H9 (cell line): ENCODE measurements at regions not wholly inside any gene's neighbourhood (a gene's known extent, or its start where the extent isn't known, plus 50 kb on each side); places are given as distances from the start of the nearest gene placed in this dataset.

Source experiments
- DNase-seq: peaks from one replicate; pipeline ENCODE4 v3.0.0-alpha.2; 2017
- H2AFZ ChIP-seq: one replicate; pipeline ENCODE4 v1.6.1; 2013; ENCODE audit warnings: mild to moderate bottlenecking, low read length, control low read depth, moderate library complexity
- H2AK5ac ChIP-seq: 2 replicates; pipeline ENCODE4 v1.6.1; 2013; ENCODE audit warnings: low read length, control low read depth, mixed read lengths; ENCODE audit not compliant: insufficient read length
- H2BK120ac ChIP-seq: one replicate; pipeline ENCODE4 v1.6.1; 2013; ENCODE audit warnings: low read depth, mild to moderate bottlenecking, low read length, control low read depth, inconsistent platforms; ENCODE audit not compliant: poor library complexity, severe bottlenecking
- H2BK12ac ChIP-seq: 2 replicates; pipeline ENCODE4 v1.6.1; 2013; ENCODE audit warnings: low read length, control low read depth, mixed read lengths, low read depth; ENCODE audit not compliant: insufficient read length
- H2BK15ac ChIP-seq: 2 replicates; pipeline ENCODE4 v1.6.1; 2013; ENCODE audit warnings: low read depth, low read length, control low read depth
- H2BK20ac ChIP-seq: one replicate; pipeline ENCODE4 v1.6.1; 2013; ENCODE audit warnings: low read depth, mild to moderate bottlenecking, low read length, control low read depth, inconsistent platforms; ENCODE audit not compliant: poor library complexity, severe bottlenecking
- H2BK5ac ChIP-seq: 2 replicates; pipeline ENCODE4 v1.6.1; 2013; ENCODE audit warnings: low read length, control low read depth, mixed read lengths; ENCODE audit not compliant: insufficient read length
- H3K14ac ChIP-seq: 2 replicates; pipeline ENCODE4 v1.6.1; 2013; ENCODE audit warnings: low read length, control low read depth; ENCODE audit not compliant: insufficient read depth
- H3K18ac ChIP-seq: 2 replicates; pipeline ENCODE4 v1.6.1; 2013; ENCODE audit warnings: low read depth, mild to moderate bottlenecking, mixed read lengths, low read length, control low read depth; ENCODE audit not compliant: insufficient read length
- H3K23ac ChIP-seq: 2 replicates; pipeline ENCODE4 v1.6.1; 2013; ENCODE audit warnings: low read length, control low read depth, mixed read lengths, low read depth; ENCODE audit not compliant: insufficient read length
- H3K23me2 ChIP-seq: 2 replicates; pipeline ENCODE4 v1.6.1; 2013; ENCODE audit warnings: low read depth, mild to moderate bottlenecking, mixed read lengths, low read length, control low read depth; ENCODE audit not compliant: insufficient read length, poor library complexity, severe bottlenecking
- H3K27ac ChIP-seq: 2 replicates; pipeline ENCODE4 v1.5.1; 2013; ENCODE audit warnings: low read length, control low read depth, mixed read lengths, low read depth; ENCODE audit not compliant: insufficient read length
- H3K27me3 ChIP-seq: 2 replicates; pipeline ENCODE4 v1.6.1; 2013; ENCODE audit warnings: low read length, control low read depth, inconsistent platforms; ENCODE audit not compliant: insufficient read depth
- H3K4ac ChIP-seq: 2 replicates; pipeline ENCODE4 v1.6.1; 2013; ENCODE audit warnings: low read depth, mild to moderate bottlenecking, control low read depth, inconsistent platforms, low read length, moderate library complexity
- H3K4me1 ChIP-seq: 2 replicates; pipeline ENCODE4 v1.6.1; 2013; ENCODE audit warnings: low read length, control low read depth, inconsistent platforms; ENCODE audit not compliant: insufficient read depth
- H3K4me2 ChIP-seq: 2 replicates; pipeline ENCODE4 v1.6.1; 2013; ENCODE audit warnings: low read length, control low read depth, mixed read lengths; ENCODE audit not compliant: insufficient read length, insufficient read depth
- H3K56ac ChIP-seq: 2 replicates; pipeline ENCODE4 v1.6.1; 2013; ENCODE audit warnings: low read depth, mild to moderate bottlenecking, mixed read lengths, low read length, control low read depth; ENCODE audit not compliant: insufficient read length
- H3K79me1 ChIP-seq: 2 replicates; pipeline ENCODE4 v1.6.1; 2013; ENCODE audit warnings: low read depth, mild to moderate bottlenecking, moderate library complexity, low read length, control low read depth, inconsistent platforms; ENCODE audit not compliant: insufficient read depth, poor library complexity, severe bottlenecking
- H3K79me2 ChIP-seq: 2 replicates; pipeline ENCODE4 v1.6.1; 2013; ENCODE audit warnings: low read length, control low read depth, inconsistent platforms; ENCODE audit not compliant: insufficient read depth
- H3K9ac ChIP-seq: 2 replicates; pipeline ENCODE4 v1.6.1; 2013; ENCODE audit warnings: low read length, control low read depth, mixed read lengths; ENCODE audit not compliant: insufficient read length; ENCODE audit errors: extremely low read depth
- H3K9me3 ChIP-seq: one replicate; pipeline ENCODE4 v1.6.1; 2013; ENCODE audit warnings: low read depth, low read length, inconsistent platforms; ENCODE audit not compliant: control insufficient read depth
- H3T11ph ChIP-seq: one replicate; pipeline ENCODE4 v1.6.1; 2013; ENCODE audit warnings: mild to moderate bottlenecking, low read length, control low read depth, inconsistent platforms
- H4K20me1 ChIP-seq: one replicate; pipeline ENCODE4 v1.6.1; 2013; ENCODE audit not compliant: control insufficient read depth, insufficient read length, insufficient read depth
- H4K5ac ChIP-seq: 2 replicates; pipeline ENCODE4 v1.6.1; 2013; ENCODE audit warnings: low read depth, mild to moderate bottlenecking, mixed read lengths, low read length, control low read depth; ENCODE audit not compliant: insufficient read length
- H4K8ac ChIP-seq: replicated peaks from 2 replicates; pipeline ENCODE4 v1.6.1; 2013; ENCODE audit warnings: low read length, control low read depth, mixed read lengths, low read depth; ENCODE audit not compliant: insufficient read length
- H4K91ac ChIP-seq: 2 replicates; pipeline ENCODE4 v1.6.1; 2013; ENCODE audit warnings: low read depth, mild to moderate bottlenecking, moderate library complexity, mixed read lengths, low read length, control low read depth; ENCODE audit not compliant: insufficient read length
- H3K27ac Mint-ChIP-seq, 3 experiments: 2 replicates in 2 of 3; 3 replicates in 1 of 3; pipeline ENCODE4 v1.8.0; 2020 to 2021; ENCODE audit warnings: mixed read lengths in 3 of 3, mild to moderate bottlenecking in 1 of 3, moderate library complexity in 1 of 3
- H3K27me3 Mint-ChIP-seq: 2 replicates; pipeline ENCODE4 v1.8.0; 2021; ENCODE audit warnings: low read depth, mild to moderate bottlenecking, moderate library complexity, mixed read lengths
- H3K36me3 Mint-ChIP-seq, 3 experiments: 2 replicates in 2 of 3; 3 replicates in 1 of 3; pipeline ENCODE4 v1.8.0; 2020 to 2021; ENCODE audit warnings: low read depth in 3 of 3, mixed read lengths in 3 of 3; ENCODE audit not compliant: insufficient read depth in 1 of 3
- H3K4me1 Mint-ChIP-seq, 2 experiments: 2 replicates each; pipeline ENCODE4 v1.8.0; 2020; ENCODE audit warnings: mixed read lengths in 2 of 2
- H3K4me3 Mint-ChIP-seq, 2 experiments: 2 replicates in 1 of 2; 3 replicates in 1 of 2; pipeline ENCODE4 v1.8.0; 2020 to 2021; ENCODE audit warnings: mild to moderate bottlenecking in 2 of 2, mixed read lengths in 2 of 2, moderate library complexity in 1 of 2
- H3K9me3 Mint-ChIP-seq, 2 experiments: 2 replicates in 1 of 2; 3 replicates in 1 of 2; pipeline ENCODE4 v1.8.0; 2020; ENCODE audit warnings: mild to moderate bottlenecking in 2 of 2, mixed read lengths in 2 of 2, moderate library complexity in 1 of 2
- WGBS: extraction: QIAGEN DNeasy Blood & Tissue Kit; methylation state at CpG from one replicate; pipeline ENCODE4 v1.1.7; 2013; ENCODE audit warnings: missing lambda C conversion rate, low lambda C conversion rate, mixed read lengths; ENCODE audit not compliant: insufficient read length; ENCODE audit errors: extremely low coverage; 5-methylcytosine and 5-hydroxymethylcytosine counted together
- TF ChIP-seq, protein P1 (sequence below): fragments of 200-600 bp; sonication (generic); conservative IDR thresholded peaks from 3 replicates; pipeline ENCODE4 v1.8.0; 2021; ENCODE audit warnings: antibody characterized with exemption, mild to moderate bottlenecking

DNA sequence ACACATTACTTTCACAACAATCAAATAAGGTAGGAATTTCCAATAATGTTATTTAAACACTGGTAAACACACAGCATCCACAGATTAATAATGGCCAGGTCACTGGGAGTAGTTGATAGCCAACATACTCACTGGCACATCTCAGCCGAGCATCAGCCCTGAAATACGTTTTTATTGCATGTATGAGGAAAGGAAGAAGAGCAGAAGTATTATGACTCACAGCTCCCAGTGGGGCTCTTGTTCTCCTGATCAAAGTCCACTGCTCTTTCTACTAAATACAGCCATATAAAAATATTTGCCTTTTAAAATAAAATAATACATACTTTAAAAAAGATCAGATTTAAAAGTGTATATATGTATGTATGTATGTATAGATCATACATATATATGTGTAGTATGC, 999.6 kb downstream of the SUCLG1 start:
- H3K36me3 Mint-ChIP-seq, result peaks cover 0 to 2% (median 0%) of the 10 kb centered on the region in 3 experiments; a peak in 1 of 7 replicates
- Histone ChIP-seq H2BK15ac (no peak overlapping the region), H2AK5ac (no peak overlapping the region), H2BK5ac (no peak overlapping the region), H2BK12ac (no peak overlapping the region), H3K4me1 (no peaks in the 10 kb centered on the region), H3K23me2 (no peaks in the 10 kb centered on the region), H3T11ph (no peak overlapping the region), H3K27me3 (no peaks in the 10 kb centered on the region), H3K18ac (no peak overlapping the region), H2BK20ac (no peak overlapping the region), H3K79me1 (no peaks in the 10 kb centered on the region), H3K27ac (no peak overlapping the region), H3K14ac (no peak overlapping the region), H3K23ac (no peak overlapping the region), H4K8ac (no peak overlapping the region), H3K56ac (no peak overlapping the region), H4K5ac (no peak overlapping the region), H3K9ac (no peak overlapping the region), H3K79me2 (peaks cover 1% of the 10 kb centered on the region; the same call in 1 of the 2 replicates), H3K4ac (no peak overlapping the region), H2AFZ (no peak overlapping the region), H2BK120ac (no peak overlapping the region), H3K4me2 (no peak overlapping the region), H4K20me1 (no peaks in the 10 kb centered on the region), H3K9me3 (no peaks in the 10 kb centered on the region), H4K91ac (no peak overlapping the region)
- no peak overlapping the region for H3K27ac Mint-ChIP-seq
- H3K4me3 Mint-ChIP-seq, result no peak overlapping the region
- no peaks in the 10 kb centered on the region for H3K27me3 Mint-ChIP-seq
- no peaks in the 10 kb centered on the region for H3K9me3 Mint-ChIP-seq
- TF ChIP-seq, protein P1, sequence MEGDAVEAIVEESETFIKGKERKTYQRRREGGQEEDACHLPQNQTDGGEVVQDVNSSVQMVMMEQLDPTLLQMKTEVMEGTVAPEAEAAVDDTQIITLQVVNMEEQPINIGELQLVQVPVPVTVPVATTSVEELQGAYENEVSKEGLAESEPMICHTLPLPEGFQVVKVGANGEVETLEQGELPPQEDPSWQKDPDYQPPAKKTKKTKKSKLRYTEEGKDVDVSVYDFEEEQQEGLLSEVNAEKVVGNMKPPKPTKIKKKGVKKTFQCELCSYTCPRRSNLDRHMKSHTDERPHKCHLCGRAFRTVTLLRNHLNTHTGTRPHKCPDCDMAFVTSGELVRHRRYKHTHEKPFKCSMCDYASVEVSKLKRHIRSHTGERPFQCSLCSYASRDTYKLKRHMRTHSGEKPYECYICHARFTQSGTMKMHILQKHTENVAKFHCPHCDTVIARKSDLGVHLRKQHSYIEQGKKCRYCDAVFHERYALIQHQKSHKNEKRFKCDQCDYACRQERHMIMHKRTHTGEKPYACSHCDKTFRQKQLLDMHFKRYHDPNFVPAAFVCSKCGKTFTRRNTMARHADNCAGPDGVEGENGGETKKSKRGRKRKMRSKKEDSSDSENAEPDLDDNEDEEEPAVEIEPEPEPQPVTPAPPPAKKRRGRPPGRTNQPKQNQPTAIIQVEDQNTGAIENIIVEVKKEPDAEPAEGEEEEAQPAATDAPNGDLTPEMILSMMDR, result no peak
- DNase-seq, result no peak
- no peaks in the 10 kb centered on the region for H3K4me1 Mint-ChIP-seq
- WGBS, result no CpG with 5 or more reads among the region's 2 CpGs
